Smooth muscle cell (in vitro differentiated cells): ENCODE measurements at regions not wholly inside any gene's neighbourhood (a gene's known extent, or its start where the extent isn't known, plus 50 kb on each side); places are given as distances from the start of the nearest gene placed in this dataset.

ENCODE experiments used
- DNase-seq: peaks from one replicate; lab custom pipeline; 2025; ENCODE audit not compliant: unreplicated experiment; lab: John Stamatoyannopoulos, UW
- H2AFZ ChIP-seq: fragments of 200-600 bp; sonication (generic); 2 replicates; pipeline ENCODE4 v1.6.0; 2016; ENCODE audit warnings: antibody characterized with exemption, low read depth, mild to moderate bottlenecking
- H3F3A ChIP-seq: fragments of 200-600 bp; sonication (generic); 2 replicates; pipeline ENCODE4 v1.6.0; 2017; ENCODE audit warnings: antibody characterized with exemption, low read depth
- H3K27ac ChIP-seq: fragments of 200-600 bp; sonication (generic); 2 replicates; pipeline ENCODE4 v1.5.1; 2016; ENCODE audit warnings: low read depth, mild to moderate bottlenecking
- H3K27me3 ChIP-seq: fragments of 200-600 bp; sonication (generic); 2 replicates; pipeline ENCODE4 v1.6.1; 2016; ENCODE audit warnings: low read depth, mild to moderate bottlenecking
- H3K36me3 ChIP-seq: fragments of 200-600 bp; sonication (generic); 2 replicates; pipeline ENCODE4 v1.5.1; 2016; ENCODE audit warnings: low read depth
- H3K4me1 ChIP-seq: fragments of 200-600 bp; sonication (generic); 2 replicates; pipeline ENCODE4 v1.5.1; 2016; ENCODE audit warnings: low read depth
- H3K4me2 ChIP-seq: fragments of 200-600 bp; sonication (generic); 2 replicates; pipeline ENCODE4 v1.6.0; 2016; ENCODE audit warnings: mild to moderate bottlenecking
- H3K4me3 ChIP-seq: fragments of 200-600 bp; sonication (generic); 2 replicates; pipeline ENCODE4 v1.5.1; 2016; ENCODE audit warnings: mild to moderate bottlenecking
- H3K79me2 ChIP-seq: fragments of 200-600 bp; sonication (generic); 2 replicates; pipeline ENCODE4 v1.6.0; 2016; ENCODE audit warnings: low read depth, mild to moderate bottlenecking
- H3K9ac ChIP-seq: fragments of 200-600 bp; sonication (generic); 2 replicates; pipeline ENCODE4 v1.6.0; 2016; ENCODE audit warnings: low read depth
- H3K9me3 ChIP-seq: fragments of 200-600 bp; sonication (generic); replicated peaks from 2 replicates; pipeline ENCODE4 v1.5.1; 2016; ENCODE audit warnings: low read depth
- H4K20me1 ChIP-seq: fragments of 200-600 bp; sonication (generic); 2 replicates; pipeline ENCODE4 v1.6.0; 2016; ENCODE audit warnings: low read depth
- CTCF ChIP-seq: fragments of 200-600 bp; sonication (generic); IDR thresholded peaks from 2 replicates; pipeline ENCODE4 v1.5.1; 2017; ENCODE audit warnings: borderline replicate concordance, mild to moderate bottlenecking, antibody characterized with exemption; ENCODE audit not compliant: insufficient read depth, poor library complexity, severe bottlenecking
- WGBS: methylation state at CpG from one replicate; pipeline ENCODE4 v1.1.7; 2016; ENCODE audit warnings: low lambda C conversion rate; 5-methylcytosine and 5-hydroxymethylcytosine counted together

DNA sequence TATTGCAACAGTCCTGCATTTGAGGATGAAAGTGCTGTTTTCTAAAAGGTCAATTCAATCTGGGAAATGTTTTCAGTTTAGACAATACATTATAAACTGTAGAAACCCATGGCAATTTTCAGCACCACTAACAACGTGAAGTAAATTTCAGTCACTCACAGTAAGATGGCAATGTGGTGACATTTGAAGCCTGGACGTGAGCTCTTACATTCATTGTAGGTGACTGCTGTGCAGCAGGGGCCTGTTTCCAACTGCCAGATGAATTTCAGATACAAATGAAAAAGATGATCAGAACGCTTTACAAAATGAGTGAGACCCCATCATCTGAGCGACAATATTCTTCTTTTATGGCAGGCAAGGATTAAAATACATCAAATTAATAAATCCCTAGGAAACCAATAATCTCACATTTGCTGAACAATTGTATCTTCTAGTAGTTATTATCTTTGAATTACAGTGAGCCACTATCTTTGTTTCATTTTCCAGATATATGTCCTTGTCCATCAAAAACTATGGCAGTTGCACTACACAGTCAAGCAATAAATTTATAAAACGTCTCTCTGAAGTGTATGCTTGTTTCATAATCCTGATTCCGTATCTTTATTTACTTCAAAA is 1816.8 kb downstream of the OLFM4 start:
- WGBS, result 47% methylated on average over 6 of the region's 6 CpGs

GRCh38 chr13:54852831-54853230 is 1824.2 kb downstream of the OLFM4 start:
- Histone ChIP-seq H3K9me3 (no peaks in the 10 kb centered on the region), H3K4me2 (no peak overlapping the region), H3K9ac (no peak overlapping the region), H2AFZ (no peak overlapping the region), H3K4me1 (no peaks in the 10 kb centered on the region), H3K79me2 (no peaks in the 10 kb centered on the region), H3K27me3 (no peaks in the 10 kb centered on the region), H3F3A (no peaks in the 10 kb centered on the region), H4K20me1 (no peaks in the 10 kb centered on the region), H3K4me3 (no peak overlapping the region), H3K36me3 (no peaks in the 10 kb centered on the region), H3K27ac (no peak overlapping the region)
- TF ChIP-seq CTCF, result no peak
- DNase-seq, result no peak

More for the DNA sequence above, 1816.8 kb downstream of the OLFM4 start:
- H3F3A ChIP-seq, result no peaks in the 10 kb centered on the region
- no peaks in the 10 kb centered on the region for H3K9me3 ChIP-seq
- H3K4me1 ChIP-seq, result peaks cover 4% of the 10 kb centered on the region
- no peaks in the 10 kb centered on the region for H4K20me1 ChIP-seq
- no peak for DNase-seq
- no peaks in the 10 kb centered on the region for H3K27me3 ChIP-seq
- no peak for TF ChIP-seq CTCF
- H3K4me2 ChIP-seq, result no peak overlapping the region
- H3K27ac ChIP-seq, result no peak overlapping the region
- H3K79me2 ChIP-seq, result no peaks in the 10 kb centered on the region
- peak overlapping the region; percentile 61 for H2AFZ ChIP-seq
- H3K36me3 ChIP-seq, result no peaks in the 10 kb centered on the region
- H3K9ac ChIP-seq, result no peak overlapping the region
- no peak overlapping the region for H3K4me3 ChIP-seq

DNA sequence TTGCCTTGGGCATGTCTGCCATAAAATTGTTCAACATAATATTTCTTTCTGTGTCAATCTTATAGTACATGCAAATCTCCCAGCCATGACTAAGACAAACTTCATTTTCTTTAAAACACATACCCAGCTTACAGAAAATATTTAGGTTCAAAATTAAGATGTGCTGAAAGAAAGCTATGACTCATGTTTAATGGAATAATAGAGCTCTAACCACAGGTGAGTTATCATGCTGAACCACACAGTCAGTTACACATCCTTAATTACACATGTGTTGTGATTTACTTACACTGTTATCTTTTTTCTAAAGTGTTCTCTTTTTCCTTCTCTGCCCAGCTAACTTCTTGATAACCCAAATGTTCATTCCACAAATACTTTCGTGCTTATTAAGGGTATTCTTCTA is 1831.2 kb downstream of the OLFM4 start:
- no peaks in the 10 kb centered on the region for H3K36me3 ChIP-seq
- DNase-seq, result no peak
- no peak overlapping the region for H3K27ac ChIP-seq
- no peak overlapping the region for H3K4me2 ChIP-seq
- H3K4me3 ChIP-seq, result no peak overlapping the region
- H3K27me3 ChIP-seq, result no peaks in the 10 kb centered on the region
- H3K79me2 ChIP-seq, result no peaks in the 10 kb centered on the region
- no peak overlapping the region for H2AFZ ChIP-seq
- 94% methylated on average over 1 of the region's 1 CpG for WGBS
- H3K4me1 ChIP-seq, result no peaks in the 10 kb centered on the region
- H3K9ac ChIP-seq, result no peak overlapping the region
- no peaks in the 10 kb centered on the region for H4K20me1 ChIP-seq
- no peaks in the 10 kb centered on the region for H3F3A ChIP-seq
- TF ChIP-seq CTCF, result no peak
- H3K9me3 ChIP-seq, result no peaks in the 10 kb centered on the region

GRCh38 chr13:54875111-54875510 is 1846.5 kb downstream of the OLFM4 start:
- no peak overlapping the region for H3K4me2 ChIP-seq

More at GRCh38 chr13:54875111-54875510, 1846.5 kb downstream of the OLFM4 start:
- WGBS, result 83% methylated on average over 3 of the region's 3 CpGs
- Histone ChIP-seq H3K27me3 (no peaks in the 10 kb centered on the region), H2AFZ (no peak overlapping the region), H3K4me1 (no peaks in the 10 kb centered on the region), H3K4me3 (no peak overlapping the region), H3F3A (no peaks in the 10 kb centered on the region), H3K9ac (no peak overlapping the region), H3K79me2 (no peaks in the 10 kb centered on the region), H4K20me1 (no peaks in the 10 kb centered on the region), H3K36me3 (no peaks in the 10 kb centered on the region), H3K27ac (no peak overlapping the region), H3K9me3 (no peaks in the 10 kb centered on the region)
- DNase-seq, result no peak
- TF ChIP-seq CTCF, result no peak
